HCT116 (cell line): ENCODE measurements at regions not wholly inside any gene's neighbourhood (a gene's known extent, or its start where the extent isn't known, plus 50 kb on each side); places are given as distances from the start of the nearest gene placed in this dataset.

Experiments used
- ATAC-seq: fragments of 200-7000 bp; cut with Tn5 transposase; 2 replicates; pipeline ENCODE4 v1.9.1; 2020; ENCODE audit warnings: mild to moderate bottlenecking, moderate library complexity
- BruUV-seq: library from RNA; stranded (reverse); fragments of 400-500 nt; replicated peaks from 2 replicates; lab custom pipeline; 2021; lab: Mats Ljungman, UMichigan
- CTCF ChIA-PET: fragments of 300-600 bp; sonication (Branson Sonifier 250); formaldehyde crosslinking; loops from one replicate; lab custom pipeline; 2021; ENCODE audit warnings: antibody characterized with exemption; lab: Charles Lee
- POLR2A ChIA-PET: fragments of 300-600, 350-600 bp; sonication (Branson Sonifier 250); formaldehyde crosslinking; loops from one replicate; lab custom pipeline; 2021; ENCODE audit warnings: antibody characterized with exemption; lab: Charles Lee
- RAD21 ChIA-PET, 2 experiments: fragments of 300-600 bp; sonication (Branson Sonifier 250); formaldehyde crosslinking; loops; one replicate each; lab custom pipeline; 2023; ENCODE audit warnings: low total read pairs in 2 of 2; ENCODE audit not compliant: uncharacterized antibody in 2 of 2, unreplicated experiment in 2 of 2, low non-redundant PET in 1 of 2; lab: Charles Lee
- DNase-seq: peaks from one replicate; pipeline ENCODE4 v3.0.0-alpha.2; 2010; ENCODE audit warnings: low read depth, low spot score
- H2AFZ ChIP-seq: fragments of 200-600 bp; shearing (Covaris generic), sonication (generic); 2 replicates; pipeline ENCODE4 v1.6.1; 2017; ENCODE audit warnings: low read depth, mixed run types, mixed read lengths, antibody characterized with exemption, low read length; ENCODE audit not compliant: poor library complexity, severe bottlenecking
- H3K27ac ChIP-seq: 2 replicates; pipeline ENCODE4 v1.5.1; 2012; ENCODE audit warnings: low read depth, low read length
- H3K27me3 ChIP-seq: fragments of 200-600 bp; sonication (generic); 2 replicates; pipeline ENCODE4 v1.6.1; 2016; ENCODE audit warnings: mixed run types, low read length, mixed read lengths; ENCODE audit not compliant: insufficient read depth
- H3K36me3 ChIP-seq, 2 experiments: fragments of 200-500 bp in 1 of 2; fragments of 200-600 bp in 1 of 2; sonication (Bioruptor generic) in 1 of 2; sonication (generic) in 1 of 2; 2 replicates each; pipeline versions ENCODE4 v1.5.1 to v1.6.1; 2014 to 2016; ENCODE audit warnings: low read length in 2 of 2, inconsistent platforms in 1 of 2, mixed read lengths in 1 of 2, mixed run types in 1 of 2; ENCODE audit not compliant: insufficient read depth in 2 of 2, control insufficient read depth in 1 of 2
- H3K4me1 ChIP-seq, 2 experiments: fragments of 200-600 bp in 1 of 2; sonication (generic) in 1 of 2; 2 replicates each; pipeline versions ENCODE4 v1.5.1 to v1.6.1; 2012 to 2017; ENCODE audit warnings: low read length in 2 of 2, inconsistent platforms in 1 of 2, mild to moderate bottlenecking in 1 of 2, mixed read lengths in 1 of 2, mixed run types in 1 of 2, moderate library complexity in 1 of 2; ENCODE audit not compliant: insufficient read depth in 2 of 2, control insufficient read depth in 1 of 2
- H3K4me2 ChIP-seq: fragments of 200-600 bp; sonication (generic); 2 replicates; pipeline ENCODE4 v1.6.1; 2017; ENCODE audit warnings: mixed run types, low read length, mixed read lengths
- H3K4me3 ChIP-seq, 2 experiments: fragments of 200-600 bp in 1 of 2; sonication (generic) in 1 of 2; replicated peaks in 1 of 2; 2 replicates each; pipeline ENCODE4 v1.5.1; 2011 to 2016; ENCODE audit warnings: low read length in 2 of 2, control low read depth in 1 of 2, low read depth in 1 of 2, mild to moderate bottlenecking in 1 of 2, mixed read lengths in 1 of 2, mixed run types in 1 of 2
- H3K79me2 ChIP-seq: fragments of 200-600 bp; sonication (generic); 2 replicates; pipeline ENCODE4 v1.6.1; 2017; ENCODE audit warnings: mild to moderate bottlenecking, mixed run types, low read length, moderate library complexity, mixed read lengths; ENCODE audit not compliant: insufficient read depth
- H3K9ac ChIP-seq: fragments of 200-600 bp; sonication (generic); 2 replicates; pipeline ENCODE4 v1.6.1; 2016; ENCODE audit warnings: low read length, mixed read lengths
- H3K9me2 ChIP-seq: fragments of 200-600 bp; sonication (generic), shearing (Covaris generic); 2 replicates; pipeline ENCODE4 v1.6.1; 2017; ENCODE audit warnings: mixed run types, mild to moderate bottlenecking, moderate library complexity; ENCODE audit not compliant: insufficient read depth
- H3K9me3 ChIP-seq, 2 experiments: fragments of 200-500 bp in 1 of 2; fragments of 200-600 bp in 1 of 2; sonication (Bioruptor generic) in 1 of 2; sonication (generic) in 1 of 2; 2 replicates each; pipeline ENCODE4 v1.6.1; 2014 to 2017; ENCODE audit warnings: low read length in 2 of 2, mixed read lengths in 2 of 2, inconsistent platforms in 1 of 2, low read depth in 1 of 2, mild to moderate bottlenecking in 1 of 2, mixed run types in 1 of 2, moderate library complexity in 1 of 2; ENCODE audit not compliant: control insufficient read depth in 1 of 2, insufficient read depth in 1 of 2
- H4K20me1 ChIP-seq: fragments of 200-600 bp; sonication (generic), shearing (Covaris generic); 2 replicates; pipeline ENCODE4 v1.6.1; 2017; ENCODE audit warnings: mixed run types, mild to moderate bottlenecking, moderate library complexity; ENCODE audit not compliant: insufficient read depth
- CBX3 ChIP-seq: IDR thresholded peaks from 2 replicates; pipeline ENCODE4 v1.6.1; 2012; ENCODE audit warnings: low read depth
- EGR1 ChIP-seq: IDR thresholded peaks from 2 replicates; pipeline ENCODE4 v1.6.1; 2012; ENCODE audit warnings: low read depth
- ELF1 ChIP-seq: IDR thresholded peaks from 2 replicates; pipeline ENCODE4 v1.6.1; 2012; ENCODE audit warnings: low read depth, borderline replicate concordance
- EZH2 ChIP-seq: fragments of 200-600 bp; sonication (generic); IDR thresholded peaks from 2 replicates; pipeline ENCODE4 v1.6.1; 2017; ENCODE audit warnings: antibody characterized with exemption, mixed run types
- EZH2phosphoT487 ChIP-seq: fragments of 200-600 bp; IDR thresholded peaks from 2 replicates; pipeline ENCODE4 v1.6.1; 2018; ENCODE audit warnings: antibody characterized with exemption, borderline replicate concordance
- FOSL1 ChIP-seq: IDR thresholded peaks from 2 replicates; pipeline ENCODE4 v1.6.1; 2012; ENCODE audit warnings: low read depth
- JUND ChIP-seq: IDR thresholded peaks from 2 replicates; pipeline ENCODE4 v1.6.1; 2012
- POLR2AphosphoS5 ChIP-seq: IDR thresholded peaks from 2 replicates; pipeline ENCODE4 v1.6.1; 2011; ENCODE audit warnings: mild to moderate bottlenecking, low read depth, low read length, moderate library complexity
- TCF7L2 ChIP-seq: IDR thresholded peaks from 2 replicates; pipeline ENCODE4 v1.7.0; 2011; ENCODE audit warnings: borderline replicate concordance, inconsistent platforms; ENCODE audit not compliant: insufficient read depth, insufficient read length; ENCODE audit errors: extremely low read depth
- YY1 ChIP-seq: IDR thresholded peaks from 2 replicates; pipeline ENCODE4 v1.6.1; 2011; ENCODE audit warnings: low read length, low read depth, moderate library complexity, mild to moderate bottlenecking; ENCODE audit not compliant: insufficient replicate concordance; ENCODE audit errors: extremely low read depth
- ZNF274 ChIP-seq: fragments of 200-500 bp; sonication (Bioruptor generic); IDR thresholded peaks from 2 replicates; pipeline ENCODE4 v1.6.1; 2014; ENCODE audit warnings: mild to moderate bottlenecking, low read depth, low read length, inconsistent platforms
- intact Hi-C: fragments of 100-400 bp; cut with micrococcal nuclease; formaldehyde crosslinking; loops from 2 replicates; pipeline ENCODE4 v1.10.0; 2022
- TF ChIP-seq, protein P1 (sequence below): IDR thresholded peaks from 2 replicates; pipeline ENCODE4 v1.6.1; 2012
- TF ChIP-seq, protein P2 (sequence below): IDR thresholded peaks from 2 replicates; pipeline ENCODE4 v1.6.1; 2012

DNA sequence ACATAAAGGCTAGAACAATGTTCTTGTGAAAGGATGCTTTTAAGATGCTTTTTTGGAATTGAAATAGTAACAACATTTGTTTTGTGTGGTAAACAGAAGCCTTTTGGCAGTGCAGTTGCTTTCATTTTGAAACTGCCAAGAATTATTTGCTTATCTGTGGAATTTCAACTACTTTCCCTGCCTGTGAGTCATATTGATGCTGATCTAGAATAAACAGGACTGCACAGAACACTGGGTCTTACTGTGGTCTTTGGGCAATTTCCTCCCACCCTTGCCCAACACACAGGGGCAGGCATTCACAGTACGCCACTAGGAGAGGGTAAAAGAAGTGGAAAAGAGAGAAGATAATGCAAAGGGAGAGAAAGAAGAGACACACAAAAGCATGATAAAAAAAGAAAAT is 483.7 kb downstream of the ELAVL2 start:
- Histone ChIP-seq H3K27ac (no peak overlapping the region), H2AFZ (no peak overlapping the region), H3K4me2 (no peak overlapping the region), H3K36me3 (no peaks in the 10 kb centered on the region), H3K9me2 (no peaks in the 10 kb centered on the region), H4K20me1 (no peaks in the 10 kb centered on the region), H3K4me1 (no peaks in the 10 kb centered on the region), H3K4me3 (no peak overlapping the region), H3K9ac (no peak overlapping the region), H3K9me3 (peaks cover 4 to 13% of the 10 kb centered on the region in 2 experiments; a peak in 3 of 4 replicates), H3K27me3 (no peaks in the 10 kb centered on the region), H3K79me2 (no peaks in the 10 kb centered on the region)
- intact Hi-C loops: no loop called here
- ATAC-seq: no peak
- BruUV-seq: no TSS peak
- no peak for DNase-seq
- TF ChIP-seq ELF1: no peak
- no peak for TF ChIP-seq EGR1
- ChIA-PET CTCF (no interaction called here), RAD21 (no interaction called here), POLR2A (no interaction called here)

DNA sequence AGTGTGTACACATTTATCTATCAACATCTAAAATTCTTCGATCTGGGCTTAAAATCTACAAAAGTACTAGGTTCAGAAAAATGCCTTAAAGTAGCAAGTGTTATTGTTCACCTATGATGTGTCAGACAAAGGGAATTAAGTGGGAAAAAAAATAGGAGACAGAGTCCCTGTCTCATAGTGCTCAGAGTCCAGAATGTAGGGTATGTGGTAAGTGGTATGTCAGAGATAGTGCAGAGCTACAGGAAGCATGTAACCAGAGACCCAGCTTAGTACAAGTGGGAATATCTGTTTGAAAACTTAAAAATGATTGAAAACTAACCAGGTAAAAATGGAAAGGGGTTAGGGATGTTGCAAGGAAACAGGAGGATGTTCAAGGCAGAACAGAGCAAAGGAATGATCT is 482.8 kb downstream of the ELAVL2 start:
- DNase-seq (no peak), ATAC-seq (no peak)
- Histone ChIP-seq H3K4me3 (no peak overlapping the region), H3K9me3 (peaks cover 4 to 11% of the 10 kb centered on the region in 2 experiments; a peak in 3 of 4 replicates), H3K9ac (no peak overlapping the region), H3K36me3 (no peaks in the 10 kb centered on the region), H3K9me2 (no peaks in the 10 kb centered on the region), H2AFZ (no peak overlapping the region), H4K20me1 (no peaks in the 10 kb centered on the region), H3K4me1 (no peaks in the 10 kb centered on the region), H3K27ac (no peak overlapping the region), H3K79me2 (no peaks in the 10 kb centered on the region), H3K4me2 (no peak overlapping the region), H3K27me3 (no peaks in the 10 kb centered on the region)
- TF ChIP-seq, protein P1, sequence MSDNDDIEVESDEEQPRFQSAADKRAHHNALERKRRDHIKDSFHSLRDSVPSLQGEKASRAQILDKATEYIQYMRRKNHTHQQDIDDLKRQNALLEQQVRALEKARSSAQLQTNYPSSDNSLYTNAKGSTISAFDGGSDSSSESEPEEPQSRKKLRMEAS: no peak
- TF ChIP-seq EZH2phosphoT487 (no peak), ZNF274 (no peak), JUND (no peak), POLR2AphosphoS5 (no peak), YY1 (no peak), FOSL1 (no peak), EZH2 (no peak), ELF1 (no peak), TCF7L2 (no peak), CBX3 (no peak)
- TF ChIP-seq, protein P2, sequence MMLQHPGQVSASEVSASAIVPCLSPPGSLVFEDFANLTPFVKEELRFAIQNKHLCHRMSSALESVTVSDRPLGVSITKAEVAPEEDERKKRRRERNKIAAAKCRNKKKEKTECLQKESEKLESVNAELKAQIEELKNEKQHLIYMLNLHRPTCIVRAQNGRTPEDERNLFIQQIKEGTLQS: no peak
- CTCF ChIA-PET: no interaction called here
- RAD21 ChIA-PET: no interaction called here
- POLR2A ChIA-PET: no interaction called here
- intact Hi-C loops: no loop called here
- no TSS peak for BruUV-seq
